ENCODE measurements at regions not wholly inside any gene's neighbourhood (a gene's known extent, or its start where the extent isn't known, plus 50 kb on each side); places are given as distances from the start of the nearest gene placed in this dataset.

- H3K9ac ChIP-seq (replicated peaks in 1 of 4; ENCODE audit: extremely low read depth in 1 of 4, low read depth in 3 of 4, low read length in 3 of 4), result no peak overlapping the region
- H4K8ac ChIP-seq (ENCODE audit: extremely low read depth, insufficient read depth, low read length), result no peak overlapping the region
- H3K23me2 ChIP-seq (ENCODE audit: low read depth, low read length), result no peaks in the 10 kb centered on the region
- no peak overlapping the region for H3K18ac ChIP-seq (ENCODE audit: extremely low read depth, low read length)
- no peak for FAIRE-seq
- H4K20me1 ChIP-seq (replicated peaks in 1 of 2; ENCODE audit: control insufficient read depth in 1 of 2, insufficient read depth in 2 of 2, low read length in 2 of 2), result no peaks in the 10 kb centered on the region
- no peaks in the 10 kb centered on the region for H3K27me3 ChIP-seq (replicated peaks in 1 of 4; ENCODE audit: control insufficient read depth in 3 of 4, extremely low read depth in 1 of 4, insufficient read depth in 3 of 4, low read length in 3 of 4)
- no peaks in the 10 kb centered on the region for H3K36me3 ChIP-seq (ENCODE audit: control insufficient read depth in 2 of 4, insufficient read depth in 4 of 4, low read length in 3 of 4)
- no peak overlapping the region for H2BK12ac ChIP-seq (ENCODE audit: low read depth, low read length)
- no peak overlapping the region for H2BK15ac ChIP-seq (ENCODE audit: low read length)
- H2AFZ ChIP-seq (ENCODE audit: low read length), result no peak overlapping the region
- no peaks in the 10 kb centered on the region for H3K79me2 ChIP-seq (ENCODE audit: control insufficient read depth in 1 of 2, insufficient read depth in 2 of 2, low read length in 2 of 2)
- no peak overlapping the region for H3K4me2 ChIP-seq (ENCODE audit: insufficient read depth in 1 of 2, low read depth in 2 of 2, low read length in 2 of 2)
- WGBS, 2 experiments (ENCODE audit: extremely low coverage in 1 of 2, insufficient coverage in 1 of 2, insufficient read length in 1 of 2, insufficient replicate concordance in 2 of 2, low coverage in 1 of 2, low lambda C conversion rate in 2 of 2, missing lambda C conversion rate in 1 of 2), result 95% methylated on average over 3 of the region's 3 CpGs; no CpG with 5 or more reads in 1 of the 2 experiments
- no peak overlapping the region for H2BK5ac ChIP-seq (ENCODE audit: low read depth, low read length)
- no peak overlapping the region for H2BK20ac ChIP-seq (ENCODE audit: low read length)
- no peak overlapping the region for H3K4ac ChIP-seq (replicated peaks; ENCODE audit: insufficient read length, low read depth, low read length)
- no peak overlapping the region for H3K14ac ChIP-seq (ENCODE audit: insufficient read length)
- no peak overlapping the region for H3K4me3 ChIP-seq (ENCODE audit: extremely low read depth in 1 of 4, insufficient read depth in 2 of 4, low read depth in 3 of 4, low read length in 4 of 4)
- H4K5ac ChIP-seq (ENCODE audit: insufficient read length, low read depth, low read length), result no peak overlapping the region
- DNase-seq (ENCODE audit: low read depth in 1 of 2, low spot score in 2 of 2), result no peak
- no peak overlapping the region for H4K91ac ChIP-seq (replicated peaks; ENCODE audit: insufficient read length, low read length)
- no peaks in the 10 kb centered on the region for H3K9me3 ChIP-seq (ENCODE audit: insufficient read depth in 2 of 2, low read depth in 1 of 2, low read length in 1 of 2)
- no peaks in the 10 kb centered on the region for H3K4me1 ChIP-seq (replicated peaks in 1 of 4; ENCODE audit: control insufficient read depth in 3 of 4, insufficient read depth in 4 of 4, low read length in 3 of 4)
- no peak overlapping the region for H3K56ac ChIP-seq (replicated peaks; ENCODE audit: insufficient read length, low read depth, low read length)
- H2AK5ac ChIP-seq (ENCODE audit: low read depth, low read length), result no peak overlapping the region
- POLR2A ChIA-PET (ENCODE audit: partially characterized antibody), result no interaction called here
- no peak overlapping the region for H2BK120ac ChIP-seq (replicated peaks; ENCODE audit: low read depth, low read length)
- no peak overlapping the region for H3K27ac ChIP-seq (ENCODE audit: low read depth, low read length)
- CTCF ChIA-PET (ENCODE audit: partially characterized antibody), result interaction anchor here (0.8 kb wide), 1 partner anchor 390 kb away, joined by 3 read pairs; no protein-coding TSS in a partner anchor
- H3K79me1 ChIP-seq (ENCODE audit: low read depth, low read length), result no peaks in the 10 kb centered on the region
- no peak overlapping the region for H3K23ac ChIP-seq (ENCODE audit: insufficient read length)
- no peak for TF ChIP-seq E2F6 (IDR thresholded peaks at IDR 0.05)
- no peak for TF ChIP-seq FOSL1 (IDR thresholded peaks at IDR 0.05; ENCODE audit: insufficient read depth, low read depth, low read length)
- TF ChIP-seq NANOG (IDR thresholded peaks at IDR 0.05; ENCODE audit: insufficient read depth, low read depth, low read length, poor library complexity, severe bottlenecking), result no peak
- TF ChIP-seq CREB1 (IDR thresholded peaks at IDR 0.05), result no peak
- no peak for TF ChIP-seq SUZ12 (IDR thresholded peaks at IDR 0.05; ENCODE audit: low read length)
- no peak for TF ChIP-seq EZH2 (IDR thresholded peaks at IDR 0.05; ENCODE audit: low read depth, low read length, severe bottlenecking)
- TF ChIP-seq GABPA (IDR thresholded peaks at IDR 0.05; ENCODE audit: borderline replicate concordance, insufficient read depth, low read length), result no peak
- TF ChIP-seq SIN3A (conservative IDR thresholded peaks at IDR 0.05 in 1 of 2, IDR thresholded peaks at IDR 0.05 in 1 of 2; ENCODE audit: low read depth in 1 of 2, low read length in 2 of 2), result no peak
- no peak for TF ChIP-seq POLR2A (IDR thresholded peaks at IDR 0.05; ENCODE audit: control extremely low read depth in 1 of 2, low read depth in 2 of 2, low read length in 2 of 2)
- TF ChIP-seq MAFK (IDR thresholded peaks at IDR 0.05; ENCODE audit: low read depth, low read length), result no peak
- TF ChIP-seq YY1 (IDR thresholded peaks at IDR 0.05; ENCODE audit: low read depth, low read length), result no peak
- TF ChIP-seq RFX5 (IDR thresholded peaks at IDR 0.05; ENCODE audit: borderline replicate concordance, low read depth, low read length), result no peak
- no peak for TF ChIP-seq BCL11A (IDR thresholded peaks at IDR 0.05; ENCODE audit: low read depth in 2 of 2, low read length in 2 of 2)
These were observed 827.6 kb upstream of the ACO1 start for GRCh38 chr9:31556667-31557463.
